Activated CD4-positive, alpha-beta T cell treated with anti-CD3 and anti-CD28 coated beads, Interleukin-2, amount 10 ng/mL, durations not matched to agents 24 days and 14 days (primary cell): ENCODE measurements at regions not wholly inside any gene's neighbourhood (a gene's known extent, or its start where the extent isn't known, plus 50 kb on each side); places are given as distances from the start of the nearest gene placed in this dataset.
"Not testable (repeated sequence)": the region's sequence is repeated elsewhere in the genome, so short reads cannot be mapped to it uniquely, and the experiment has no call there.

Source experiments
- DNase-seq: peaks from one replicate; pipeline ENCODE4 v3.0.0; 2022
- H3K27ac Mint-ChIP-seq: one replicate; pipeline ENCODE4 v1.8.0; 2022; ENCODE audit warnings: mild to moderate bottlenecking, mixed read lengths
- H3K27me3 Mint-ChIP-seq: one replicate; pipeline ENCODE4 v1.8.0; 2022; ENCODE audit warnings: mixed read lengths
- H3K36me3 Mint-ChIP-seq: one replicate; pipeline ENCODE4 v1.8.0; 2022; ENCODE audit warnings: low read depth, mild to moderate bottlenecking, mixed read lengths
- H3K4me1 Mint-ChIP-seq: one replicate; pipeline ENCODE4 v1.8.0; 2021; ENCODE audit warnings: mixed read lengths
- H3K4me3 Mint-ChIP-seq: one replicate; pipeline ENCODE4 v1.8.0; 2022; ENCODE audit warnings: mild to moderate bottlenecking, moderate library complexity, mixed read lengths
- H3K9me3 Mint-ChIP-seq: one replicate; pipeline ENCODE4 v1.8.0; 2021; ENCODE audit warnings: mixed read lengths
- intact Hi-C: fragments of 100-400 bp; cut with micrococcal nuclease; formaldehyde crosslinking; loops from one replicate; pipeline ENCODE4 v1.15.1; 2023

GRCh38 chr7:6930081-6930635 is 104.1 kb upstream of the CCZ1B start:
- intact Hi-C loops: loop anchor here (10.0 kb wide), 1 partner anchor 415 kb away; no protein-coding TSS in a partner anchor
- H3K4me1 Mint-ChIP-seq, H3K9me3 Mint-ChIP-seq, DNase-seq, H3K4me3 Mint-ChIP-seq, H3K27me3 Mint-ChIP-seq, H3K27ac Mint-ChIP-seq, H3K36me3 Mint-ChIP-seq: not testable (repeated sequence)

GRCh38 chr7:6930787-6931186 is 104.7 kb upstream of the CCZ1B start:
- H3K27me3 Mint-ChIP-seq, H3K4me1 Mint-ChIP-seq, H3K36me3 Mint-ChIP-seq, H3K4me3 Mint-ChIP-seq, H3K27ac Mint-ChIP-seq, H3K9me3 Mint-ChIP-seq: not testable (repeated sequence)
- DNase-seq: peak; percentile 83
- intact Hi-C loops: loop anchor here (10.0 kb wide), 1 partner anchor 416 kb away; no protein-coding TSS in a partner anchor

- DNase-seq, H3K27ac Mint-ChIP-seq, H3K27me3 Mint-ChIP-seq, H3K36me3 Mint-ChIP-seq, H3K9me3 Mint-ChIP-seq, H3K4me1 Mint-ChIP-seq, H3K4me3 Mint-ChIP-seq: not testable (repeated sequence)
- intact Hi-C loops: loop anchor here (10.0 kb wide), 1 partner anchor 417 kb away; no protein-coding TSS in a partner anchor
These were observed 105.4 kb upstream of the CCZ1B start for GRCh38 chr7:6931456-6931855.

GRCh38 chr7:6933954-6934632 is 108.0 kb upstream of the CCZ1B start:
- not testable (repeated sequence) for H3K9me3 Mint-ChIP-seq, H3K36me3 Mint-ChIP-seq, DNase-seq, H3K4me3 Mint-ChIP-seq, H3K4me1 Mint-ChIP-seq, H3K27me3 Mint-ChIP-seq, H3K27ac Mint-ChIP-seq
- intact Hi-C loops: loop anchor here (10.0 kb wide), 1 partner anchor 419 kb away; no protein-coding TSS in a partner anchor

GRCh38 chr7:6934981-6935380 is 108.9 kb upstream of the CCZ1B start:
- Mint-ChIP-seq H3K27ac (no peak overlapping the region), H3K36me3 (no peaks in the 10 kb centered on the region), H3K4me3 (no peak overlapping the region), H3K4me1 (peaks cover 3% of the 10 kb centered on the region), H3K27me3 (no peaks in the 10 kb centered on the region), H3K9me3 (no peaks in the 10 kb centered on the region)
- intact Hi-C loops: loop anchor here (10.0 kb wide), 1 partner anchor 420 kb away; no protein-coding TSS in a partner anchor
- DNase-seq: no peak

GRCh38 chr7:6936626-6937025 is 110.6 kb upstream of the CCZ1B start:
- not testable (repeated sequence) for H3K9me3 Mint-ChIP-seq, H3K4me1 Mint-ChIP-seq, DNase-seq, H3K4me3 Mint-ChIP-seq, H3K27ac Mint-ChIP-seq, H3K36me3 Mint-ChIP-seq, H3K27me3 Mint-ChIP-seq
- intact Hi-C loops: loop anchor here (10.0 kb wide), 1 partner anchor 422 kb away; no protein-coding TSS in a partner anchor

GRCh38 chr7:6937746-6938145 is 111.7 kb upstream of the CCZ1B start:
- intact Hi-C loops: loop anchor here (10.0 kb wide), 1 partner anchor 423 kb away; no protein-coding TSS in a partner anchor
- DNase-seq, H3K27me3 Mint-ChIP-seq, H3K4me3 Mint-ChIP-seq, H3K4me1 Mint-ChIP-seq, H3K27ac Mint-ChIP-seq, H3K36me3 Mint-ChIP-seq, H3K9me3 Mint-ChIP-seq: not testable (repeated sequence)

GRCh38 chr7:6938284-6938683 is 112.2 kb upstream of the CCZ1B start:
- peak; percentile 75 for DNase-seq
- H3K4me3 Mint-ChIP-seq, H3K27ac Mint-ChIP-seq, H3K36me3 Mint-ChIP-seq, H3K4me1 Mint-ChIP-seq, H3K27me3 Mint-ChIP-seq, H3K9me3 Mint-ChIP-seq: not testable (repeated sequence)
- intact Hi-C loops: loop anchor here (10.0 kb wide), 1 partner anchor 423 kb away; no protein-coding TSS in a partner anchor

- not testable (repeated sequence) for DNase-seq, H3K9me3 Mint-ChIP-seq, H3K4me1 Mint-ChIP-seq, H3K36me3 Mint-ChIP-seq, H3K27me3 Mint-ChIP-seq, H3K4me3 Mint-ChIP-seq, H3K27ac Mint-ChIP-seq
- intact Hi-C loops: loop anchor here (10.0 kb wide), 1 partner anchor 424 kb away; no protein-coding TSS in a partner anchor
These were observed 113.1 kb upstream of the CCZ1B start for GRCh38 chr7:6939126-6939525.

- H3K36me3 Mint-ChIP-seq, H3K4me3 Mint-ChIP-seq, H3K9me3 Mint-ChIP-seq, H3K27ac Mint-ChIP-seq, DNase-seq, H3K4me1 Mint-ChIP-seq, H3K27me3 Mint-ChIP-seq: not testable (repeated sequence)
- intact Hi-C loops: loop anchor here (10.0 kb wide), 1 partner anchor 425 kb away; no protein-coding TSS in a partner anchor
These were observed 113.8 kb upstream of the CCZ1B start for GRCh38 chr7:6939896-6940295.

GRCh38 chr7:6946873-6947272 is 120.8 kb upstream of the CCZ1B start:
- H3K27me3 Mint-ChIP-seq: peaks cover 17% of the 10 kb centered on the region
- H3K9me3 Mint-ChIP-seq, H3K4me3 Mint-ChIP-seq, H3K4me1 Mint-ChIP-seq, H3K36me3 Mint-ChIP-seq, H3K27ac Mint-ChIP-seq, DNase-seq, intact Hi-C loops: not testable (repeated sequence)

- not testable (repeated sequence) for H3K27ac Mint-ChIP-seq
These were observed 124.2 kb upstream of the CCZ1B start for GRCh38 chr7:6950231-6950630.

GRCh38 chr7:6951553-6951952 is 125.5 kb upstream of the CCZ1B start:
- H3K36me3 Mint-ChIP-seq, DNase-seq, intact Hi-C loops, H3K4me3 Mint-ChIP-seq, H3K27ac Mint-ChIP-seq, H3K4me1 Mint-ChIP-seq, H3K9me3 Mint-ChIP-seq: not testable (repeated sequence)
- H3K27me3 Mint-ChIP-seq: peaks cover 14% of the 10 kb centered on the region

More at GRCh38 chr7:6950231-6950630, 124.2 kb upstream of the CCZ1B start:
- DNase-seq, H3K9me3 Mint-ChIP-seq, H3K36me3 Mint-ChIP-seq, intact Hi-C loops, H3K4me3 Mint-ChIP-seq, H3K4me1 Mint-ChIP-seq: not testable (repeated sequence)
- peaks cover 14% of the 10 kb centered on the region for H3K27me3 Mint-ChIP-seq

GRCh38 chr7:6953138-6953797 is 127.2 kb upstream of the CCZ1B start:
- H3K27ac Mint-ChIP-seq, H3K4me1 Mint-ChIP-seq, intact Hi-C loops, H3K4me3 Mint-ChIP-seq, DNase-seq, H3K9me3 Mint-ChIP-seq, H3K36me3 Mint-ChIP-seq: not testable (repeated sequence)
- H3K27me3 Mint-ChIP-seq: peaks cover 11% of the 10 kb centered on the region
